Activated naive CD8-positive, alpha-beta T cell treated with anti-CD3 and anti-CD28 coated beads, Interleukin-2, amount 50 U/mL, for 24 hours (primary cell): ENCODE measurements at regions not wholly inside any gene's neighbourhood (a gene's known extent, or its start where the extent isn't known, plus 50 kb on each side); places are given as distances from the start of the nearest gene placed in this dataset.

Experiments
- ATAC-seq: fragments of 150-1000 bp; cut with Tn5 transposase; one replicate; pipeline ENCODE4 v1.10.0; 2021
- DNase-seq: peaks from one replicate; pipeline ENCODE4 v3.0.0; 2021
- H3K27ac Mint-ChIP-seq: one replicate; pipeline ENCODE4 v1.8.0; 2021; ENCODE audit warnings: mild to moderate bottlenecking, mixed read lengths
- H3K27me3 Mint-ChIP-seq: one replicate; pipeline ENCODE4 v1.8.0; 2021; ENCODE audit warnings: mixed read lengths
- H3K36me3 Mint-ChIP-seq: one replicate; pipeline ENCODE4 v1.8.0; 2021; ENCODE audit warnings: low read depth, mixed read lengths
- H3K4me1 Mint-ChIP-seq: one replicate; pipeline ENCODE4 v1.8.0; 2021; ENCODE audit warnings: mixed read lengths
- H3K4me3 Mint-ChIP-seq: one replicate; pipeline ENCODE4 v1.8.0; 2021; ENCODE audit warnings: mild to moderate bottlenecking, moderate library complexity, mixed read lengths
- H3K9me3 Mint-ChIP-seq: one replicate; pipeline ENCODE4 v1.8.0; 2021; ENCODE audit warnings: mixed read lengths

- H3K27me3 Mint-ChIP-seq, result no peaks in the 10 kb centered on the region
- no peak for ATAC-seq
- H3K4me3 Mint-ChIP-seq, result no peak overlapping the region
- no peaks in the 10 kb centered on the region for H3K36me3 Mint-ChIP-seq
- DNase-seq, result no peak
- no peak overlapping the region for H3K27ac Mint-ChIP-seq
- peaks cover 3% of the 10 kb centered on the region for H3K9me3 Mint-ChIP-seq
- no peaks in the 10 kb centered on the region for H3K4me1 Mint-ChIP-seq
Measured at GRCh38 chr3:25294169-25294805, 133.8 kb upstream of the RARB start.

- Mint-ChIP-seq H3K9me3 (peaks cover 3% of the 10 kb centered on the region), H3K4me3 (no peak overlapping the region), H3K27ac (no peak overlapping the region), H3K4me1 (no peaks in the 10 kb centered on the region), H3K27me3 (no peaks in the 10 kb centered on the region), H3K36me3 (no peaks in the 10 kb centered on the region)
- no peak for ATAC-seq
- no peak for DNase-seq
Measured at GRCh38 chr3:25297667-25298585, 130.1 kb upstream of the RARB start.

GRCh38 chr3:25300141-25300540 lies 127.9 kb upstream of the RARB start:
- Mint-ChIP-seq H3K4me3 (no peak overlapping the region), H3K36me3 (no peaks in the 10 kb centered on the region), H3K9me3 (no peaks in the 10 kb centered on the region), H3K27ac (no peak overlapping the region), H3K4me1 (no peaks in the 10 kb centered on the region), H3K27me3 (no peaks in the 10 kb centered on the region)
- ATAC-seq (no peak), DNase-seq (no peak)

- ATAC-seq (no peak), DNase-seq (no peak)
- no peaks in the 10 kb centered on the region for H3K27me3 Mint-ChIP-seq
- H3K4me3 Mint-ChIP-seq, result no peak overlapping the region
- H3K36me3 Mint-ChIP-seq, result no peaks in the 10 kb centered on the region
- H3K27ac Mint-ChIP-seq, result no peak overlapping the region
- H3K9me3 Mint-ChIP-seq, result no peaks in the 10 kb centered on the region
- H3K4me1 Mint-ChIP-seq, result no peaks in the 10 kb centered on the region
Measured at GRCh38 chr3:25304916-25305315, 123.1 kb upstream of the RARB start.

GRCh38 chr3:25306066-25306465 lies 122.0 kb upstream of the RARB start:
- Mint-ChIP-seq H3K27ac (no peak overlapping the region), H3K27me3 (no peaks in the 10 kb centered on the region), H3K9me3 (no peaks in the 10 kb centered on the region), H3K36me3 (no peaks in the 10 kb centered on the region), H3K4me1 (no peaks in the 10 kb centered on the region), H3K4me3 (no peak overlapping the region)
- ATAC-seq (no peak), DNase-seq (no peak)

- Mint-ChIP-seq H3K4me3 (no peak overlapping the region), H3K27me3 (no peaks in the 10 kb centered on the region), H3K9me3 (no peaks in the 10 kb centered on the region), H3K4me1 (no peaks in the 10 kb centered on the region), H3K27ac (no peak overlapping the region), H3K36me3 (no peaks in the 10 kb centered on the region)
- ATAC-seq (no peak), DNase-seq (no peak)
Measured at GRCh38 chr3:25306705-25307104, 121.4 kb upstream of the RARB start.

GRCh38 chr3:25313286-25313685 lies 114.8 kb upstream of the RARB start:
- ATAC-seq (no peak), DNase-seq (no peak)
- H3K4me3 Mint-ChIP-seq, result no peak overlapping the region
- H3K36me3 Mint-ChIP-seq, result no peaks in the 10 kb centered on the region
- no peaks in the 10 kb centered on the region for H3K4me1 Mint-ChIP-seq
- H3K27me3 Mint-ChIP-seq, result no peaks in the 10 kb centered on the region
- H3K27ac Mint-ChIP-seq, result no peak overlapping the region
- no peaks in the 10 kb centered on the region for H3K9me3 Mint-ChIP-seq

- no peak for DNase-seq
- ATAC-seq, result no peak
- peaks cover 7% of the 10 kb centered on the region for H3K9me3 Mint-ChIP-seq
- no peaks in the 10 kb centered on the region for H3K36me3 Mint-ChIP-seq
- H3K27me3 Mint-ChIP-seq, result no peaks in the 10 kb centered on the region
- H3K4me3 Mint-ChIP-seq, result no peak overlapping the region
- H3K27ac Mint-ChIP-seq, result no peak overlapping the region
- H3K4me1 Mint-ChIP-seq, result no peaks in the 10 kb centered on the region
Measured at GRCh38 chr3:25324954-25325655, 103.0 kb upstream of the RARB start.

- H3K9me3 Mint-ChIP-seq, result peaks cover 9% of the 10 kb centered on the region
- H3K4me1 Mint-ChIP-seq, result no peaks in the 10 kb centered on the region
- ATAC-seq (no peak), DNase-seq (no peak)
- H3K4me3 Mint-ChIP-seq, result no peak overlapping the region
- H3K36me3 Mint-ChIP-seq, result no peaks in the 10 kb centered on the region
- H3K27me3 Mint-ChIP-seq, result no peaks in the 10 kb centered on the region
- H3K27ac Mint-ChIP-seq, result no peak overlapping the region
Measured at GRCh38 chr3:25335356-25335755, 92.7 kb upstream of the RARB start.

- ATAC-seq, result no peak
- Mint-ChIP-seq H3K4me1 (no peaks in the 10 kb centered on the region), H3K27ac (no peak overlapping the region), H3K4me3 (no peak overlapping the region), H3K36me3 (no peaks in the 10 kb centered on the region), H3K9me3 (peaks cover 4% of the 10 kb centered on the region), H3K27me3 (no peaks in the 10 kb centered on the region)
- DNase-seq, result no peak
Measured at GRCh38 chr3:25338158-25338725, 89.8 kb upstream of the RARB start.

- DNase-seq (no peak), ATAC-seq (no peak)
- peaks cover 4% of the 10 kb centered on the region for H3K9me3 Mint-ChIP-seq
- no peak overlapping the region for H3K27ac Mint-ChIP-seq
- H3K4me1 Mint-ChIP-seq, result no peaks in the 10 kb centered on the region
- H3K4me3 Mint-ChIP-seq, result no peak overlapping the region
- no peaks in the 10 kb centered on the region for H3K27me3 Mint-ChIP-seq
- no peaks in the 10 kb centered on the region for H3K36me3 Mint-ChIP-seq
Measured at GRCh38 chr3:25339225-25339624, 88.8 kb upstream of the RARB start.

- H3K4me3 Mint-ChIP-seq, result no peak overlapping the region
- ATAC-seq (no peak), DNase-seq (no peak)
- no peak overlapping the region for H3K27ac Mint-ChIP-seq
- no peaks in the 10 kb centered on the region for H3K4me1 Mint-ChIP-seq
- no peaks in the 10 kb centered on the region for H3K36me3 Mint-ChIP-seq
- no peaks in the 10 kb centered on the region for H3K9me3 Mint-ChIP-seq
- H3K27me3 Mint-ChIP-seq, result no peaks in the 10 kb centered on the region
Measured at GRCh38 chr3:25344670-25345069, 83.4 kb upstream of the RARB start.

GRCh38 chr3:25349095-25349494 lies 79.0 kb upstream of the RARB start:
- DNase-seq (no peak), ATAC-seq (no peak)
- H3K27ac Mint-ChIP-seq, result no peak overlapping the region
- H3K4me1 Mint-ChIP-seq, result no peaks in the 10 kb centered on the region
- no peaks in the 10 kb centered on the region for H3K27me3 Mint-ChIP-seq
- no peaks in the 10 kb centered on the region for H3K36me3 Mint-ChIP-seq
- H3K9me3 Mint-ChIP-seq, result no peaks in the 10 kb centered on the region
- no peak overlapping the region for H3K4me3 Mint-ChIP-seq

GRCh38 chr3:25349828-25350724 lies 78.0 kb upstream of the RARB start:
- no peak overlapping the region for H3K4me3 Mint-ChIP-seq
- H3K4me1 Mint-ChIP-seq, result no peaks in the 10 kb centered on the region

More at GRCh38 chr3:25349828-25350724, 78.0 kb upstream of the RARB start:
- no peak overlapping the region for H3K27ac Mint-ChIP-seq
- ATAC-seq (no peak), DNase-seq (no peak)
- H3K9me3 Mint-ChIP-seq, result no peaks in the 10 kb centered on the region
- no peaks in the 10 kb centered on the region for H3K36me3 Mint-ChIP-seq
- H3K27me3 Mint-ChIP-seq, result no peaks in the 10 kb centered on the region
